WTC11 (cell line): ENCODE measurements at regions not wholly inside any gene's neighbourhood (a gene's known extent, or its start where the extent isn't known, plus 50 kb on each side); places are given as distances from the start of the nearest gene placed in this dataset.

ENCODE experiments used
- ATAC-seq: fragments of 200-7000 bp; cut with Tn5 transposase; 2 replicates; pipeline ENCODE4 v1.10.0; 2021; ENCODE audit warnings: mild to moderate bottlenecking, moderate library complexity
- CTCF ChIA-PET: fragments of 300-600 bp; sonication (Branson Sonifier 250); formaldehyde crosslinking; loops from one replicate; lab custom pipeline; 2021; ENCODE audit warnings: antibody characterized with exemption; lab: Charles Lee
- POLR2A ChIA-PET: fragments of 350-600 bp; sonication (Branson Sonifier 250); formaldehyde crosslinking; loops from one replicate; lab custom pipeline; 2021; ENCODE audit warnings: antibody characterized with exemption; lab: Charles Lee
- DNase-seq: peaks from one replicate; pipeline ENCODE4 v3.0.0; 2021; ENCODE audit warnings: low spot score
- H3K27ac Mint-ChIP-seq: 2 replicates; pipeline ENCODE4 v1.8.0; 2021; ENCODE audit warnings: mixed read lengths
- H3K27me3 Mint-ChIP-seq: 2 replicates; pipeline ENCODE4 v1.8.0; 2021; ENCODE audit warnings: low read depth, mild to moderate bottlenecking, moderate library complexity, mixed read lengths
- H3K36me3 Mint-ChIP-seq: 2 replicates; pipeline ENCODE4 v1.8.0; 2021; ENCODE audit warnings: mixed read lengths
- H3K4me1 Mint-ChIP-seq: 2 replicates; pipeline ENCODE4 v1.8.0; 2022; ENCODE audit warnings: mixed read lengths
- H3K4me3 Mint-ChIP-seq: 2 replicates; pipeline ENCODE4 v1.8.0; 2021; ENCODE audit warnings: mild to moderate bottlenecking, moderate library complexity, mixed read lengths
- H3K9me3 Mint-ChIP-seq: 2 replicates; pipeline ENCODE4 v1.8.0; 2021; ENCODE audit warnings: mixed read lengths
- CREB1 ChIP-seq: sonication (generic); formaldehyde crosslinking; IDR thresholded peaks from 2 replicates; pipeline ENCODE4 v1.8.0; 2023; ENCODE audit warnings: mild to moderate bottlenecking, missing genetic modification reagents
- CREM ChIP-seq: sonication (generic); formaldehyde crosslinking; IDR thresholded peaks from 2 replicates; pipeline ENCODE4 v1.8.1; 2022; ENCODE audit warnings: mild to moderate bottlenecking, missing genetic modification reagents, moderate library complexity
- ELF4 ChIP-seq: sonication (generic); formaldehyde crosslinking; IDR thresholded peaks from 2 replicates; pipeline ENCODE4 v1.8.1; 2022; ENCODE audit warnings: low read depth, mild to moderate bottlenecking, moderate library complexity, missing genetic modification reagents
- ETV6 ChIP-seq: sonication (generic); formaldehyde crosslinking; IDR thresholded peaks from 2 replicates; pipeline ENCODE4 v1.8.1; 2022; ENCODE audit warnings: mild to moderate bottlenecking, missing genetic modification reagents
- FOXJ3 ChIP-seq: sonication (generic); formaldehyde crosslinking; IDR thresholded peaks from 2 replicates; pipeline ENCODE4 v1.9.0; 2021; ENCODE audit warnings: missing genetic modification reagents, mild to moderate bottlenecking, borderline replicate concordance
- MYBL2 ChIP-seq: sonication (generic); formaldehyde crosslinking; IDR thresholded peaks from 2 replicates; pipeline ENCODE4 v1.8.1; 2023; ENCODE audit warnings: mild to moderate bottlenecking, moderate library complexity, missing genetic modification reagents
- NFE2L1 ChIP-seq: sonication (generic); formaldehyde crosslinking; IDR thresholded peaks from 2 replicates; pipeline ENCODE4 v1.8.1; 2023; ENCODE audit warnings: missing genetic modification reagents
- PRRX2 ChIP-seq: fragments of 250-450 bp; sonication (Bioruptor Pico); IDR thresholded peaks from 2 replicates; pipeline ENCODE4 v1.8.0; 2021; ENCODE audit warnings: mild to moderate bottlenecking
- SOX15 ChIP-seq: fragments of 250-450 bp; sonication (Bioruptor Pico); IDR thresholded peaks from 2 replicates; pipeline ENCODE4 v1.9.0; 2021; ENCODE audit warnings: mild to moderate bottlenecking
- TCF7 ChIP-seq: sonication (generic); formaldehyde crosslinking; IDR thresholded peaks from 2 replicates; pipeline ENCODE4 v1.8.0; 2022; ENCODE audit warnings: mild to moderate bottlenecking, low read depth, missing genetic modification reagents, moderate library complexity
- TEAD1 ChIP-seq: sonication (generic); formaldehyde crosslinking; IDR thresholded peaks from 2 replicates; pipeline ENCODE4 v1.8.0; 2022; ENCODE audit warnings: mild to moderate bottlenecking, missing genetic modification reagents
- TEAD4 ChIP-seq: sonication (generic); formaldehyde crosslinking; IDR thresholded peaks from 2 replicates; pipeline ENCODE4 v1.8.0; 2022; ENCODE audit warnings: mild to moderate bottlenecking, missing genetic modification reagents
- ZNF396 ChIP-seq: fragments of 250-450 bp; sonication (Bioruptor Pico); IDR thresholded peaks from 2 replicates; pipeline ENCODE4 v1.8.0; 2021; ENCODE audit warnings: mild to moderate bottlenecking, moderate library complexity, borderline replicate concordance
- ZNF423 ChIP-seq: fragments of 250-450 bp; sonication (Bioruptor Pico); IDR thresholded peaks from 2 replicates; pipeline ENCODE4 v2.1.2; 2022; ENCODE audit warnings: mild to moderate bottlenecking, moderate library complexity
- ZNF671 ChIP-seq: fragments of 250-450 bp; sonication (Bioruptor Pico); IDR thresholded peaks from 2 replicates; pipeline ENCODE4 v1.8.0; 2021; ENCODE audit warnings: mild to moderate bottlenecking
- TF ChIP-seq, protein P1 (sequence below): sonication (generic); formaldehyde crosslinking; IDR thresholded peaks from 2 replicates; pipeline ENCODE4 v1.8.1; 2023; ENCODE audit warnings: mild to moderate bottlenecking, missing genetic modification reagents, moderate library complexity
- TF ChIP-seq, protein P2 (sequence below): fragments of 250-450 bp; sonication (Bioruptor Pico); IDR thresholded peaks from 2 replicates; pipeline ENCODE4 v1.9.0; 2021; ENCODE audit warnings: mild to moderate bottlenecking
- TF ChIP-seq, protein P3 (sequence below): sonication (generic); formaldehyde crosslinking; IDR thresholded peaks from 2 replicates; pipeline ENCODE4 v1.8.1; 2022; ENCODE audit warnings: mild to moderate bottlenecking, missing genetic modification reagents, moderate library complexity, borderline replicate concordance
- TF ChIP-seq, protein P4 (sequence below): fragments of 250-450 bp; sonication (Bioruptor Pico); IDR thresholded peaks from 2 replicates; pipeline ENCODE4 v2.1.2; 2022; ENCODE audit warnings: mild to moderate bottlenecking, moderate library complexity
- TF ChIP-seq, protein P5 (sequence below): fragments of 250-450 bp; sonication (Bioruptor Pico); IDR thresholded peaks from 2 replicates; pipeline ENCODE4 v1.9.0; 2021; ENCODE audit warnings: mild to moderate bottlenecking
- TF ChIP-seq, protein P6 (sequence below): fragments of 250-450 bp; sonication (Bioruptor Pico); conservative IDR thresholded peaks from 2 replicates; pipeline ENCODE4 v1.9.0; 2021; ENCODE audit warnings: mild to moderate bottlenecking

DNA sequence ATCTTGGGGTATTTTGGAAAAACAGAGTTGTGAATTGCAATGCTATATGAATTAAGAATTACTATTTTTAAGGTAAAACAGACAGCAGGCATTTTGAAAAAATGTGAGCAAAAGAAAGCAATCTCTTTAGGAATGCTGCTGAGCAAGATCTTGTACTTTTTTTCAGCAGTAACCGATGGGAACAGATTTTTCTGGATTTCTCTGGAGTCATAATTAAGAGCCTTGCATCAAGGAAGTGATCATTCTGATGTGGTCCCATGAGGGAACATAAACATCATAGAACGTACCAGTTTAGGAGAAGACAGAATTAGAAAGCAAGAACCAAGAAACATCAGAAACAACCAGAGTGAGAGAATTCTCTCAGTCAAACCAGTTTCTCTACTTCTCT, 157.0 kb upstream of the AGR3 start:
- H3K36me3 Mint-ChIP-seq: no peaks in the 10 kb centered on the region
- ATAC-seq: no peak

DNA sequence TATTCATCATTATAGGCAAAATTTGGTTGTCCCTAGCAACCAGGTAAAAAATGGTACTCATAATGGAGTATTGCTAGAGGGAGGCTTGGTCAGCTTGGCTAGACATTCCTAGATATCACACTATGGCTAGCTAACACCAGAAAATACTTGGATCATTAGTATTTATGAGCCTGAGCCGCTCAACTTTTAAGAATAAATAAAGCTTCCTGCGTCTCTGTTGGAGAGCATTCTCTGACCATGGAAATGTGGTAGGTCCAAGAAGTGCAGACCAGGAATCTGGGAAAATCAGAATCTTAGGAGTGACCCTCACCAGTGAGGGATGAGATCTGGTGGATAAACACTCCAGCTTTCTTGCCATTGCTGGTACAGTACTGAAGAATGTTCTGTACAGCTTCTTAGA, 157.6 kb upstream of the AGR3 start:
- POLR2A ChIA-PET: no interaction called here
- ATAC-seq: no peak

More for the DNA sequence above, 157.0 kb upstream of the AGR3 start:
- H3K27ac Mint-ChIP-seq: no peak overlapping the region
- TF ChIP-seq CREM (CRISPR knock-in tag) (no peak), TCF7 (CRISPR knock-in tag) (no peak), MYBL2 (no peak), TEAD4 (CRISPR knock-in tag) (no peak)
- TF ChIP-seq, all 79 proteins: peak for 0
- H3K27me3 Mint-ChIP-seq: no peaks in the 10 kb centered on the region
- no peak for DNase-seq
- no peak overlapping the region for H3K4me3 Mint-ChIP-seq
- CTCF ChIA-PET: no interaction called here
- peaks cover 9% of the 10 kb centered on the region for H3K4me1 Mint-ChIP-seq
- POLR2A ChIA-PET: no interaction called here
- H3K9me3 Mint-ChIP-seq: no peaks in the 10 kb centered on the region

DNA sequence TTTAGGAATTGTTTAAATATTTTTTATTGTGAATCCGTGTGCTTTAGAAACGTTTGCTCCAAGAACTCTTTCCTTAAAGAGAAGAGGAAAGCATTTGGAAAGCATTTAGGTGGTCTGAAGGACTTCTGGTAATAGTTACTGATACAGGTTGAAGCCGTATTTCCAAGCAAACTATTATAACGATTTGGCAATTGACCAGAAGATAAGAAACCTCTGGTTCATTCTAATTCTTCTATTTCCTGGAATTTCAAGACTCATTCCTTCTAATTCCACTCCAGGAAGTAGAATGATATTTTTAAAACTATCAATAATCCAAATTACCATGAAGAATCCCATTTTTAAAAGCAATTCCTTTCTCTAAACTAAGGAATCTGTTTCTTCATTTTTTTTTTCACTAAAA, 158.9 kb upstream of the AGR3 start:
- CTCF ChIA-PET: no interaction called here

More for the DNA sequence above, 157.6 kb upstream of the AGR3 start:
- no peak overlapping the region for H3K27ac Mint-ChIP-seq
- TF ChIP-seq TEAD1 (CRISPR knock-in tag): no peak
- no peak for TF ChIP-seq ZNF671 (CRISPR knock-in tag)
- no peak for TF ChIP-seq ZNF396
- TF ChIP-seq FOXJ3: no peak
- TF ChIP-seq ELF4: no peak
- TF ChIP-seq, all 79 proteins: peak for 0
- H3K27me3 Mint-ChIP-seq: no peaks in the 10 kb centered on the region
- H3K36me3 Mint-ChIP-seq: no peaks in the 10 kb centered on the region
- DNase-seq: no peak
- no peaks in the 10 kb centered on the region for H3K9me3 Mint-ChIP-seq
- CTCF ChIA-PET: no interaction called here
- no peak overlapping the region for H3K4me3 Mint-ChIP-seq
- H3K4me1 Mint-ChIP-seq: peaks cover 9% of the 10 kb centered on the region

More for the DNA sequence above, 158.9 kb upstream of the AGR3 start:
- TF ChIP-seq ZNF396 (no peak), ETV6 (CRISPR knock-in tag) (no peak), NFE2L1 (CRISPR knock-in tag) (no peak), PRRX2 (CRISPR knock-in tag) (no peak), CREB1 (CRISPR knock-in tag) (no peak), ZNF423 (no peak), SOX15 (CRISPR knock-in tag) (no peak)
- TF ChIP-seq, protein P1, sequence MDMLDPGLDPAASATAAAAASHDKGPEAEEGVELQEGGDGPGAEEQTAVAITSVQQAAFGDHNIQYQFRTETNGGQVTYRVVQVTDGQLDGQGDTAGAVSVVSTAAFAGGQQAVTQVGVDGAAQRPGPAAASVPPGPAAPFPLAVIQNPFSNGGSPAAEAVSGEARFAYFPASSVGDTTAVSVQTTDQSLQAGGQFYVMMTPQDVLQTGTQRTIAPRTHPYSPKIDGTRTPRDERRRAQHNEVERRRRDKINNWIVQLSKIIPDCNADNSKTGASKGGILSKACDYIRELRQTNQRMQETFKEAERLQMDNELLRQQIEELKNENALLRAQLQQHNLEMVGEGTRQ (CRISPR knock-in tag): no peak
- TF ChIP-seq, protein P2, sequence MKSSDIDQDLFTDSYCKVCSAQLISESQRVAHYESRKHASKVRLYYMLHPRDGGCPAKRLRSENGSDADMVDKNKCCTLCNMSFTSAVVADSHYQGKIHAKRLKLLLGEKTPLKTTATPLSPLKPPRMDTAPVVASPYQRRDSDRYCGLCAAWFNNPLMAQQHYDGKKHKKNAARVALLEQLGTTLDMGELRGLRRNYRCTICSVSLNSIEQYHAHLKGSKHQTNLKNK (CRISPR knock-in tag): no peak
- TF ChIP-seq, protein P3, sequence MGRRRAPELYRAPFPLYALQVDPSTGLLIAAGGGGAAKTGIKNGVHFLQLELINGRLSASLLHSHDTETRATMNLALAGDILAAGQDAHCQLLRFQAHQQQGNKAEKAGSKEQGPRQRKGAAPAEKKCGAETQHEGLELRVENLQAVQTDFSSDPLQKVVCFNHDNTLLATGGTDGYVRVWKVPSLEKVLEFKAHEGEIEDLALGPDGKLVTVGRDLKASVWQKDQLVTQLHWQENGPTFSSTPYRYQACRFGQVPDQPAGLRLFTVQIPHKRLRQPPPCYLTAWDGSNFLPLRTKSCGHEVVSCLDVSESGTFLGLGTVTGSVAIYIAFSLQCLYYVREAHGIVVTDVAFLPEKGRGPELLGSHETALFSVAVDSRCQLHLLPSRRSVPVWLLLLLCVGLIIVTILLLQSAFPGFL (CRISPR knock-in tag): no peak
- TF ChIP-seq, protein P4, sequence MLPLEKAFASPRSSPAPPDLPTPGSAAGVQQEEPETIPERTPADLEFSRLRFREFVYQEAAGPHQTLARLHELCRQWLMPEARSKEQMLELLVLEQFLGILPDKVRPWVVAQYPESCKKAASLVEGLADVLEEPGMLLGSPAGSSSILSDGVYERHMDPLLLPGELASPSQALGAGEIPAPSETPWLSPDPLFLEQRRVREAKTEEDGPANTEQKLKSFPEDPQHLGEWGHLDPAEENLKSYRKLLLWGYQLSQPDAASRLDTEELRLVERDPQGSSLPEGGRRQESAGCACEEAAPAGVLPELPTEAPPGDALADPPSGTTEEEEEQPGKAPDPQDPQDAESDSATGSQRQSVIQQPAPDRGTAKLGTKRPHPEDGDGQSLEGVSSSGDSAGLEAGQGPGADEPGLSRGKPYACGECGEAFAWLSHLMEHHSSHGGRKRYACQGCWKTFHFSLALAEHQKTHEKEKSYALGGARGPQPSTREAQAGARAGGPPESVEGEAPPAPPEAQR (CRISPR knock-in tag): no peak
- TF ChIP-seq, protein P5, sequence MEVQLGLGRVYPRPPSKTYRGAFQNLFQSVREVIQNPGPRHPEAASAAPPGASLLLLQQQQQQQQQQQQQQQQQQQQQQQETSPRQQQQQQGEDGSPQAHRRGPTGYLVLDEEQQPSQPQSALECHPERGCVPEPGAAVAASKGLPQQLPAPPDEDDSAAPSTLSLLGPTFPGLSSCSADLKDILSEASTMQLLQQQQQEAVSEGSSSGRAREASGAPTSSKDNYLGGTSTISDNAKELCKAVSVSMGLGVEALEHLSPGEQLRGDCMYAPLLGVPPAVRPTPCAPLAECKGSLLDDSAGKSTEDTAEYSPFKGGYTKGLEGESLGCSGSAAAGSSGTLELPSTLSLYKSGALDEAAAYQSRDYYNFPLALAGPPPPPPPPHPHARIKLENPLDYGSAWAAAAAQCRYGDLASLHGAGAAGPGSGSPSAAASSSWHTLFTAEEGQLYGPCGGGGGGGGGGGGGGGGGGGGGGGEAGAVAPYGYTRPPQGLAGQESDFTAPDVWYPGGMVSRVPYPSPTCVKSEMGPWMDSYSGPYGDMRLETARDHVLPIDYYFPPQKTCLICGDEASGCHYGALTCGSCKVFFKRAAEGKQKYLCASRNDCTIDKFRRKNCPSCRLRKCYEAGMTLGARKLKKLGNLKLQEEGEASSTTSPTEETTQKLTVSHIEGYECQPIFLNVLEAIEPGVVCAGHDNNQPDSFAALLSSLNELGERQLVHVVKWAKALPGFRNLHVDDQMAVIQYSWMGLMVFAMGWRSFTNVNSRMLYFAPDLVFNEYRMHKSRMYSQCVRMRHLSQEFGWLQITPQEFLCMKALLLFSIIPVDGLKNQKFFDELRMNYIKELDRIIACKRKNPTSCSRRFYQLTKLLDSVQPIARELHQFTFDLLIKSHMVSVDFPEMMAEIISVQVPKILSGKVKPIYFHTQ (CRISPR knock-in tag): no peak
- TF ChIP-seq, protein P6, sequence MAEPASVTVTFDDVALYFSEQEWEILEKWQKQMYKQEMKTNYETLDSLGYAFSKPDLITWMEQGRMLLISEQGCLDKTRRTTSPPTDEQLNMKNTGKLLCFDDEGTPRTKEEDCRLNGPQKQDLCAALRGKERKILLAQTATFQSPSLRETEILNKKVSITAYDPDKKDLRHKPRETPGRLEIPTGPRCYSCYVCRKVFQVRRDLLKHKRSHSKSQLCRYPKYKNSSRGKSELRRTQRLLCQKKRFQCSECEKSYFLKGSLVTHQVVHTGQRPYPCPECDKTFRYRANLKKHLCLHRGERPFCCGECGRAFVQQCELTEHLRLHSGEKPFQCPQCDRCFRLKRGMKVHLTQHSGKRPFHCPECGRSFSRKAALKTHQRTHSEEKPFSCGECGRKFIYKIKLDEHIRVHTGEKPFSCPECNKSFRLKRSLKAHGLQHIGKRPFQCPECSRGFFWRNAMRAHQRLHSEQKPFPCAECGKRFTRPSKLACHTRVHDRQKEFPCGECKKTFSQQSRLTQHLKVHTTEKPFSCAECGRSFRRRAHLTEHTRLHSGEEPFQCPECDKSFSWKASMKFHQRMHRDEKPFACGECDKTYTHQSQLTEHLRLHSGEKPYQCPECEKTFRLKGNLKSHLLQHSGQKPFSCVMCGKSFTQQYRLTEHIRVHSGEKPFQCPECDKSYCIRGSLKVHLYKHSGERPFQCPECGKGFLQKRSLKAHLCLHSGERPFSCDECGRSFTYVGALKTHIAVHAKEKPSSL (CRISPR knock-in tag): no peak
- POLR2A ChIA-PET: no interaction called here
- peaks cover 9% of the 10 kb centered on the region for H3K4me1 Mint-ChIP-seq
- no peaks in the 10 kb centered on the region for H3K9me3 Mint-ChIP-seq
- H3K36me3 Mint-ChIP-seq: no peaks in the 10 kb centered on the region
- no peak for DNase-seq
- ATAC-seq: no peak
- no peak overlapping the region for H3K4me3 Mint-ChIP-seq
- H3K27ac Mint-ChIP-seq: no peak overlapping the region
- no peaks in the 10 kb centered on the region for H3K27me3 Mint-ChIP-seq
